ENCODE measurements at regions not wholly inside any gene's neighbourhood (a gene's known extent, or its start where the extent isn't known, plus 50 kb on each side); places are given as distances from the start of the nearest gene placed in this dataset.

DNA sequence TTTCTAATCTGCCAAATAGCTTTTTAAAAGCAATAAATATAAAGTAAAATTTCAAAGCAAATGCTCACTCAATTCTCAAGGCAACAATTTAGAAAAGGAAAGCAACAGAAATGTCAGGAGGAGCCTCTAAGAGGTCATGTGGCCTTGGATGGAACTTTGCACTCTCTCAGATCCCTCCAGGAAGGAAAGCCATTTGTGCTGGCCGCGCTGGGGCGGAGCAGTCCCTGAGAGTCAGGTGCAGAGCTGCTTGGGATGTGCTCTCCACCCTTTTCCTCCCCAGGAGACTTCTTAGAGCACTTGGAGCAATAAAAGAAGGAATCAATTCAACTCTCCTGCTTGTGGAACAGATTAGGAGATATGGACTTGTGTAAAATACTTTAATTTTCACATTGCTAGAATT lies 379.8 kb upstream of the LINC00305 start:
- H3K4me3 ChIP-seq (ENCODE audit: low read depth, low read length), result no peak overlapping the region
- DNase-seq (ENCODE audit: low read depth), result no peak
- TF ChIP-seq CTCF (IDR thresholded peaks at IDR 0.05; ENCODE audit: low read depth, low read length), result no peak
- no peak for TF ChIP-seq POLR2A (IDR thresholded peaks at IDR 0.05; ENCODE audit: extremely low read depth, insufficient read length)
- TF ChIP-seq MYC (IDR thresholded peaks at IDR 0.05; ENCODE audit: low read depth, low read length), result no peak
- TF ChIP-seq MAX (IDR thresholded peaks at IDR 0.05; ENCODE audit: low read depth, low read length), result no peak

- no peak for DNase-seq (ENCODE audit: low read depth)
- TF ChIP-seq MYC (IDR thresholded peaks at IDR 0.05; ENCODE audit: low read depth, low read length) (no peak), POLR2A (IDR thresholded peaks at IDR 0.05; ENCODE audit: extremely low read depth, insufficient read length) (no peak), CTCF (IDR thresholded peaks at IDR 0.05; ENCODE audit: low read depth, low read length) (no peak), MAX (IDR thresholded peaks at IDR 0.05; ENCODE audit: low read depth, low read length) (no peak)
- H3K4me3 ChIP-seq (ENCODE audit: low read depth, low read length), result no peak overlapping the region
These were observed 370.3 kb upstream of the LINC00305 start for GRCh38 chr18:64519201-64519600.

GRCh38 chr18:64518191-64518590 lies 369.3 kb upstream of the LINC00305 start:
- DNase-seq (ENCODE audit: low read depth), result no peak
- TF ChIP-seq POLR2A (IDR thresholded peaks at IDR 0.05; ENCODE audit: extremely low read depth, insufficient read length) (no peak), MAX (IDR thresholded peaks at IDR 0.05; ENCODE audit: low read depth, low read length) (no peak), CTCF (IDR thresholded peaks at IDR 0.05; ENCODE audit: low read depth, low read length) (no peak), MYC (IDR thresholded peaks at IDR 0.05; ENCODE audit: low read depth, low read length) (no peak)
- H3K4me3 ChIP-seq (ENCODE audit: low read depth, low read length), result no peak overlapping the region

- no peak overlapping the region for H3K4me3 ChIP-seq (ENCODE audit: low read depth, low read length)
- no peak for DNase-seq (ENCODE audit: low read depth)
- TF ChIP-seq POLR2A (IDR thresholded peaks at IDR 0.05; ENCODE audit: extremely low read depth, insufficient read length) (no peak), MAX (IDR thresholded peaks at IDR 0.05; ENCODE audit: low read depth, low read length) (no peak), CTCF (IDR thresholded peaks at IDR 0.05; ENCODE audit: low read depth, low read length) (no peak), MYC (IDR thresholded peaks at IDR 0.05; ENCODE audit: low read depth, low read length) (no peak)
These were observed 364.5 kb upstream of the LINC00305 start for GRCh38 chr18:64513401-64513800.

DNA sequence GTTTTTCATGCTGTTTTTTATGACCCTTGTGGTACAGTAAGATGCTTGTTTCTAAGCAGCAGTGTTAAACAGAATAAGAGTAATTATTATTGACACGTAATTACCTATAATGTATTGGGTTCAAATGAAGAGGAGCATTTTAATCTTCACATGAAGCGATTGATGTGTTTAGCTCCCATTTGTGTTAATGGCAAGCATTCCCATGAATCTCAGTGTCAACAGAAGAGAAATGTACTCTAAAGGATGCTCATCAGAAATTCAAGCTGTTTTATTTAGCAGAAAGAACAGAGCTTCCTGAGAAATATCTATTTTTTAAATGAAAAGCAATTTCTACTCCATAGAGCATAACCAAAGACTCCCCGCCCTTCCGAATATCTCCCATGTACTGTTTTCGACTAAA lies 341.3 kb upstream of the LINC00305 start:
- H3K4me3 ChIP-seq (ENCODE audit: low read depth, low read length), result no peak overlapping the region
- DNase-seq (ENCODE audit: low read depth), result no peak
- no peak for TF ChIP-seq CTCF (IDR thresholded peaks at IDR 0.05; ENCODE audit: low read depth, low read length)
- no peak for TF ChIP-seq POLR2A (IDR thresholded peaks at IDR 0.05; ENCODE audit: extremely low read depth, insufficient read length)
- TF ChIP-seq MYC (IDR thresholded peaks at IDR 0.05; ENCODE audit: low read depth, low read length), result no peak
- no peak for TF ChIP-seq MAX (IDR thresholded peaks at IDR 0.05; ENCODE audit: low read depth, low read length)

DNA sequence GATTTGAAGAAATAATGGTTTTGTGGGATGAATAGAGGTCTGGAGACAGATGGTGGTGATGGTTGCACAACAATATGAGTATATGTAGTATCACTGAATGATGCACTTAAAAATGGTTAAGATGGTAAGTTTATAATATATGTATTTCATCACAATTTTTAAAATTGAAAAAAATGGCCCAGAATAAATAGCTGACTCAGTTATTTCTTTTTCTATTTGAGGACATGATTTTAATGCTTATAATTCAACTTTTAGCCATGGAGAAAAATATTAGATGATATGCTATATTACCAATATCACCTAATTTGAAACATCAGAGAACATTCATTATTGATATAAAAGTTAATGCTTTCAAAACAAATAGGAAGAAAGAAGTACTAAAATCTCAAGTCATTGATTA lies 339.8 kb upstream of the LINC00305 start:
- no peak for DNase-seq (ENCODE audit: low read depth)
- no peak for TF ChIP-seq MYC (IDR thresholded peaks at IDR 0.05; ENCODE audit: low read depth, low read length)
- TF ChIP-seq POLR2A (IDR thresholded peaks at IDR 0.05; ENCODE audit: extremely low read depth, insufficient read length), result no peak
- no peak for TF ChIP-seq CTCF (IDR thresholded peaks at IDR 0.05; ENCODE audit: low read depth, low read length)
- TF ChIP-seq MAX (IDR thresholded peaks at IDR 0.05; ENCODE audit: low read depth, low read length), result no peak

More for the DNA sequence above, 339.8 kb upstream of the LINC00305 start:
- H3K4me3 ChIP-seq (ENCODE audit: low read depth, low read length), result no peak overlapping the region
